K562 (cell line): ENCODE measurements at regions not wholly inside any gene's neighbourhood (a gene's known extent, or its start where the extent isn't known, plus 50 kb on each side); places are given as distances from the start of the nearest gene placed in this dataset.

ENCODE experiments used
- ELF1 ChIP-seq: fragments of 200-800 bp; sonication (Bioruptor generic); IDR thresholded peaks from 2 replicates; pipeline ENCODE4 v1.6.1; 2016; ENCODE audit warnings: missing genetic modification characterization, missing compliant biosample characterization
- MYC ChIP-seq, 2 experiments: fragments of 250-450 bp in 1 of 2; sonication (Bioruptor Pico) in 1 of 2; IDR thresholded peaks; 2 replicates each; pipeline versions ENCODE4 v1.5.1 to v1.6.1; 2012 to 2021; ENCODE audit warnings: low read depth in 2 of 2, borderline replicate concordance in 1 of 2, improper control_type of control experiment in 1 of 2, low read length in 1 of 2, mild to moderate bottlenecking in 1 of 2, moderate library complexity in 1 of 2
- RBM15 ChIP-seq: fragments of 200-400 bp; formaldehyde crosslinking; IDR thresholded peaks from 2 replicates; pipeline ENCODE4 v1.6.1; 2018; ENCODE audit warnings: mild to moderate bottlenecking, low read length, moderate library complexity; ENCODE audit not compliant: insufficient read depth
- TF ChIP-seq, protein P1 (sequence below), 2 experiments: IDR thresholded peaks; 2 replicates each; pipeline ENCODE4 v1.6.1; 2012; ENCODE audit warnings: improper control_type of control experiment in 2 of 2, low read depth in 2 of 2, low read length in 2 of 2, borderline replicate concordance in 1 of 2
- TF ChIP-seq, protein P2 (sequence below), 3 experiments: IDR thresholded peaks in 2 of 3; conservative IDR thresholded peaks in 1 of 3; 2 replicates each; pipeline ENCODE4 v1.5.1; 2011 to 2012; ENCODE audit warnings: low read length in 3 of 3, mild to moderate bottlenecking in 3 of 3, control low read depth in 2 of 3, improper control_type of control experiment in 1 of 3, inconsistent platforms in 1 of 3, low read depth in 1 of 3, mixed read lengths in 1 of 3, moderate library complexity in 1 of 3; ENCODE audit not compliant: insufficient read depth in 2 of 3

DNA sequence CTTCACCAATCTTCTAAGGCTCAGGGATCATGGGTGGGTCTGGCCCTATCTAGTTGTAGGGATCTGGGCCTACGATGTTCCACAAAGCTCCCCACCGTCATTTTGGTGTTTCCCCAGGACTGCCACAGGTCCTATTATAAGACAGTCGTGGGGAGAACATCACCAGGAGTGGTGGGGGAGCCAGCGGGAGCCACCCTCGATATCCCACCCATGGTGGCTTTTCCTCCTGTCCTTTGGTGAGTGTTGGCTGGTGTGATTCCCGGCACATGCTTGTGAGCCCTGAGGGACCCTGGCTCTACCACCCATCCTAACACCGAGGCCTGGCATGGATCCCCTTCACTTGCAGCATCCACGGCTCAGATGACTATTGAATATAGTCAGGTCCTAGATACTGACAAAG is 247.4 kb downstream of the ACTR3B start:
- TF ChIP-seq MYC (IDR thresholded peaks at IDR 0.05; ENCODE audit: low read depth, low read length) (no peak), MYC (CRISPR knock-in tag; IDR thresholded peaks at IDR 0.05; ENCODE audit: borderline replicate concordance, low read depth) (no peak), RBM15 (no peak), ELF1 (tag) (no peak)
- TF ChIP-seq, protein P1, sequence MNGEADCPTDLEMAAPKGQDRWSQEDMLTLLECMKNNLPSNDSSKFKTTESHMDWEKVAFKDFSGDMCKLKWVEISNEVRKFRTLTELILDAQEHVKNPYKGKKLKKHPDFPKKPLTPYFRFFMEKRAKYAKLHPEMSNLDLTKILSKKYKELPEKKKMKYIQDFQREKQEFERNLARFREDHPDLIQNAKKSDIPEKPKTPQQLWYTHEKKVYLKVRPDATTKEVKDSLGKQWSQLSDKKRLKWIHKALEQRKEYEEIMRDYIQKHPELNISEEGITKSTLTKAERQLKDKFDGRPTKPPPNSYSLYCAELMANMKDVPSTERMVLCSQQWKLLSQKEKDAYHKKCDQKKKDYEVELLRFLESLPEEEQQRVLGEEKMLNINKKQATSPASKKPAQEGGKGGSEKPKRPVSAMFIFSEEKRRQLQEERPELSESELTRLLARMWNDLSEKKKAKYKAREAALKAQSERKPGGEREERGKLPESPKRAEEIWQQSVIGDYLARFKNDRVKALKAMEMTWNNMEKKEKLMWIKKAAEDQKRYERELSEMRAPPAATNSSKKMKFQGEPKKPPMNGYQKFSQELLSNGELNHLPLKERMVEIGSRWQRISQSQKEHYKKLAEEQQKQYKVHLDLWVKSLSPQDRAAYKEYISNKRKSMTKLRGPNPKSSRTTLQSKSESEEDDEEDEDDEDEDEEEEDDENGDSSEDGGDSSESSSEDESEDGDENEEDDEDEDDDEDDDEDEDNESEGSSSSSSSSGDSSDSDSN (IDR thresholded peaks at IDR 0.05; ENCODE audit: borderline replicate concordance in 1 of 2, low read depth in 2 of 2, low read length in 2 of 2), result no peak
- TF ChIP-seq, protein P2, sequence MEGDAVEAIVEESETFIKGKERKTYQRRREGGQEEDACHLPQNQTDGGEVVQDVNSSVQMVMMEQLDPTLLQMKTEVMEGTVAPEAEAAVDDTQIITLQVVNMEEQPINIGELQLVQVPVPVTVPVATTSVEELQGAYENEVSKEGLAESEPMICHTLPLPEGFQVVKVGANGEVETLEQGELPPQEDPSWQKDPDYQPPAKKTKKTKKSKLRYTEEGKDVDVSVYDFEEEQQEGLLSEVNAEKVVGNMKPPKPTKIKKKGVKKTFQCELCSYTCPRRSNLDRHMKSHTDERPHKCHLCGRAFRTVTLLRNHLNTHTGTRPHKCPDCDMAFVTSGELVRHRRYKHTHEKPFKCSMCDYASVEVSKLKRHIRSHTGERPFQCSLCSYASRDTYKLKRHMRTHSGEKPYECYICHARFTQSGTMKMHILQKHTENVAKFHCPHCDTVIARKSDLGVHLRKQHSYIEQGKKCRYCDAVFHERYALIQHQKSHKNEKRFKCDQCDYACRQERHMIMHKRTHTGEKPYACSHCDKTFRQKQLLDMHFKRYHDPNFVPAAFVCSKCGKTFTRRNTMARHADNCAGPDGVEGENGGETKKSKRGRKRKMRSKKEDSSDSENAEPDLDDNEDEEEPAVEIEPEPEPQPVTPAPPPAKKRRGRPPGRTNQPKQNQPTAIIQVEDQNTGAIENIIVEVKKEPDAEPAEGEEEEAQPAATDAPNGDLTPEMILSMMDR (IDR thresholded peaks at IDR 0.05 in 2 of 3, conservative IDR thresholded peaks at IDR 0.05 in 1 of 3; ENCODE audit: insufficient read depth in 2 of 3, low read depth in 1 of 3, low read length in 3 of 3), result no peak
